ENCODE measurements at regions not wholly inside any gene's neighbourhood (a gene's known extent, or its start where the extent isn't known, plus 50 kb on each side); places are given as distances from the start of the nearest gene placed in this dataset.

GRCh38 chr4:54427826-54428225 lies 198.7 kb downstream of the PDGFRA start:
- no peak overlapping the region for H3K4me3 ChIP-seq (replicated peaks in 1 of 2; ENCODE audit: low read depth in 2 of 2, low read length in 2 of 2)
- no peak for DNase-seq (ENCODE audit: low read depth in 2 of 2)
- TF ChIP-seq, protein P1, sequence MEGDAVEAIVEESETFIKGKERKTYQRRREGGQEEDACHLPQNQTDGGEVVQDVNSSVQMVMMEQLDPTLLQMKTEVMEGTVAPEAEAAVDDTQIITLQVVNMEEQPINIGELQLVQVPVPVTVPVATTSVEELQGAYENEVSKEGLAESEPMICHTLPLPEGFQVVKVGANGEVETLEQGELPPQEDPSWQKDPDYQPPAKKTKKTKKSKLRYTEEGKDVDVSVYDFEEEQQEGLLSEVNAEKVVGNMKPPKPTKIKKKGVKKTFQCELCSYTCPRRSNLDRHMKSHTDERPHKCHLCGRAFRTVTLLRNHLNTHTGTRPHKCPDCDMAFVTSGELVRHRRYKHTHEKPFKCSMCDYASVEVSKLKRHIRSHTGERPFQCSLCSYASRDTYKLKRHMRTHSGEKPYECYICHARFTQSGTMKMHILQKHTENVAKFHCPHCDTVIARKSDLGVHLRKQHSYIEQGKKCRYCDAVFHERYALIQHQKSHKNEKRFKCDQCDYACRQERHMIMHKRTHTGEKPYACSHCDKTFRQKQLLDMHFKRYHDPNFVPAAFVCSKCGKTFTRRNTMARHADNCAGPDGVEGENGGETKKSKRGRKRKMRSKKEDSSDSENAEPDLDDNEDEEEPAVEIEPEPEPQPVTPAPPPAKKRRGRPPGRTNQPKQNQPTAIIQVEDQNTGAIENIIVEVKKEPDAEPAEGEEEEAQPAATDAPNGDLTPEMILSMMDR (IDR thresholded peaks at IDR 0.05; ENCODE audit: low read depth, low read length) = no peak

- DNase-seq (ENCODE audit: low read depth in 2 of 2) = no peak
- no peak overlapping the region for H3K4me3 ChIP-seq (replicated peaks in 1 of 2; ENCODE audit: low read depth in 2 of 2, low read length in 2 of 2)
- TF ChIP-seq, protein P1 (IDR thresholded peaks at IDR 0.05; ENCODE audit: low read depth, low read length) = no peak
These were observed 199.8 kb downstream of the PDGFRA start for GRCh38 chr4:54428940-54429339.

DNA sequence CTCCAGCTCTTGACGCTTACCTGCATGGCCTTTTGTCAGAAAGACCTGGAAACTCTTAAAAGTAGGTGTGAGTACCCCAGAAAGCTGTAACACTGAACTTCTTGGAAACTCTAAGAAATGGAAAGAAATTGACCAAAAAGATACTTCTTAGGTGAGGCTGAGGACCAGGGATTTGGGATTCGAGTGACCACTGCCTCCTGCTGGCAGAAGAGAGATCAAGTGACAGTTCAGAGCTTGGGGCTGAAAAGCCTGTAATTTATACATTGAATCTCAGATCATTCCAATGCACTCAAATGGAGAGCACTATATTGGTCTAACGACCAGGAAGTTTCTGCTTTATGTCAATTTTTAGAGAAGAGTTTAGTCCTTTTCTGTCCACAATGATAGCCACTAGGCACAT lies 204.6 kb downstream of the PDGFRA start:
- TF ChIP-seq, protein P1 (IDR thresholded peaks at IDR 0.05; ENCODE audit: low read depth, low read length) = peak; percentile 69
- DNase-seq (ENCODE audit: low read depth in 2 of 2) = peak; percentile 44 to 66
- no peak overlapping the region for H3K4me3 ChIP-seq (replicated peaks in 1 of 2; ENCODE audit: low read depth in 2 of 2, low read length in 2 of 2)

- TF ChIP-seq, protein P1 (IDR thresholded peaks at IDR 0.05; ENCODE audit: low read depth, low read length) = no peak
- H3K4me3 ChIP-seq (replicated peaks in 1 of 2; ENCODE audit: low read depth in 2 of 2, low read length in 2 of 2) = no peak overlapping the region
- DNase-seq (ENCODE audit: low read depth in 2 of 2) = peak; percentile 78 to 81
These were observed 210.7 kb downstream of the PDGFRA start for GRCh38 chr4:54439831-54440243.

DNA sequence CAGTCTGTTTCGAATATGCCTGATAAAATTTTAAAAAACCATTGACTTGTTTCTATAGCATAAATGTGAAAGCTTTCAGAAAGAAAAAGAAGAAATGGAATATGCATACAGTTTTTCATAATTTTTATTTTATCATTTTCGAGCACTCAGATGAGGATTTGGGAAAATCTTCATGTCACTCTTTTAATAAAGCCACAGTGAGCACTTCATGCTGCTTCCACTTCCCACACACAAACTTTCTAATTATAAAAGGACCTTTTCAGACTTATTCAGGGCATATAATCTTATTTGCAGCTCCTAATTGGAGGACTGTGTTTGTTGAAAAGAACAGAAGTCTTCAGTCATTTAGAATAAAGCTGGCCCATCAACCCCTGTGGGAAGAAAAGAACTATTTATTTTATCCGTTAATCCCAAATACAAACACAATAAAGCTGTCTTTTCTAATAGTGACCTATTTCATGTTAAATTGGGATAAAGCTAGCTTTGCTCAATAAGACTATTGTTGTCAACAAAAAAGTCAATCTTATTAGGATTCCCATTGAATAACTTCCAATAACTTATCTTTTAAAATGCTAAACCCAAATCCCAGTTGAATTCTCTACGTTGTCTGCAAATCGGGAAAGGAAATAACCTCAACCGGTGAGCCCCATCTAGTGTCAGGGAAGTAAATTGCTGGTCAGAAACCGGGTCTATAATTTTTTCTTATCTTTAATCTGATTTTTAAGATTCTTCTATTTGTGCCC lies 211.5 kb downstream of the PDGFRA start:
- peak overlapping the region in 1 of 2 donors; percentile 7 for H3K4me3 ChIP-seq (replicated peaks in 1 of 2; ENCODE audit: low read depth in 2 of 2, low read length in 2 of 2)
- peak; percentile 54 to 68 for DNase-seq (ENCODE audit: low read depth in 2 of 2)
- TF ChIP-seq, protein P1 (IDR thresholded peaks at IDR 0.05; ENCODE audit: low read depth, low read length) = peak; percentile 69

- no peak for DNase-seq (ENCODE audit: low read depth in 2 of 2)
- TF ChIP-seq, protein P1 (IDR thresholded peaks at IDR 0.05; ENCODE audit: low read depth, low read length) = no peak
- H3K4me3 ChIP-seq (replicated peaks in 1 of 2; ENCODE audit: low read depth in 2 of 2, low read length in 2 of 2) = no peak overlapping the region
These were observed 211.9 kb upstream of the KIT start for GRCh38 chr4:54445866-54446265.
